Heart right ventricle (tissue), 16 donors: ENCODE measurements at regions not wholly inside any gene's neighbourhood (a gene's known extent, or its start where the extent isn't known, plus 50 kb on each side); places are given as distances from the start of the nearest gene placed in this dataset.

Experiments used
- ATAC-seq, 8 donors: fragments of 200-7000 bp; cut with Tn5 transposase; one replicate each; pipeline ENCODE4 v1.9.1; 2020; ENCODE audit warnings: mild to moderate bottlenecking in 8 of 8, moderate library complexity in 8 of 8, moderate number of reproducible peaks in 1 of 8
- DNase-seq, 2 donors: peaks; one replicate each; pipeline ENCODE4 v3.0.0-alpha.2; 2020
- H3K27ac ChIP-seq, 10 donors: fragments of 200-600 bp; sonication (generic) in 2 of 10; one replicate each; pipeline versions ENCODE4 v1.5.0 to v1.8.0; 2020 to 2022; ENCODE audit warnings: mild to moderate bottlenecking in 3 of 10
- H3K27me3 ChIP-seq, 7 donors: fragments of 200-600 bp; one replicate each; pipeline ENCODE4 v1.8.0; 2021 to 2022; ENCODE audit warnings: mild to moderate bottlenecking in 2 of 7
- H3K36me3 ChIP-seq, 9 donors: fragments of 200-600 bp; sonication (generic) in 1 of 9; one replicate each; pipeline versions ENCODE4 v1.5.0 to v1.8.0; 2020 to 2022; ENCODE audit warnings: mild to moderate bottlenecking in 2 of 9
- H3K4me1 ChIP-seq, 9 donors: fragments of 200-600 bp; sonication (generic) in 1 of 9; one replicate each; pipeline versions ENCODE4 v1.5.0 to v1.8.0; 2020 to 2022; ENCODE audit warnings: mild to moderate bottlenecking in 4 of 9
- H3K4me3 ChIP-seq, 10 donors: fragments of 200-600 bp; sonication (generic) in 2 of 10; one replicate each; pipeline versions ENCODE4 v1.5.0 to v1.8.0; 2020 to 2022; ENCODE audit warnings: mild to moderate bottlenecking in 7 of 10, moderate library complexity in 2 of 10
- H3K9me3 ChIP-seq, 11 donors: fragments of 200-600 bp in 10 of 11; sonication (generic) in 2 of 11; one replicate each; pipeline versions ENCODE4 v1.5.0 to v1.8.0; 2013 to 2022; ENCODE audit warnings: mild to moderate bottlenecking in 2 of 11, control low read depth in 1 of 11, moderate library complexity in 1 of 11
- WGBS, 2 donors: extraction: QIAGEN DNeasy Blood & Tissue Kit; methylation state at CpG; one replicate each; pipeline ENCODE4 v1.1.7; 2013; ENCODE audit warnings: inconsistent platforms in 1 of 2; 5-methylcytosine and 5-hydroxymethylcytosine counted together
- intact Hi-C, 10 donors: fragments of 100-400 bp; cut with DNase I; formaldehyde crosslinking; loops; one replicate each; pipeline versions ENCODE4 v1.11.1 to v1.14.2; 2022
- TF ChIP-seq, protein P1 (sequence below), 9 donors: fragments of 200-600 bp; sonication (generic) in 2 of 9; IDR thresholded peaks; one replicate each; pipeline versions ENCODE4 v1.5.0 to v1.8.0; 2021 to 2022; ENCODE audit warnings: antibody characterized with exemption in 9 of 9, mild to moderate bottlenecking in 5 of 9, moderate library complexity in 1 of 9
- donor health status: Arrhythmogenic right ventricular cardiomyopathy.
- donor health status: ischemic (EF 13 %, LVEDD 7.1; RV severe dilation, severe dysfunction).
- donor health status: healthy with polysubstance abuse.
- donor health status: DM: no; HTN: yes; CAD: no.
- donor health status: DM: no; HTN: no; CAD: no.
- donor health status: ischemic (EF 25% LVEDD 6.9; RV normal size, moderate dysfunction).
- donor health status: ischemic (EF 25% LVEDD 5.7; RV mildly dilated, moderate dysfunction).
- donor health status: healthy.
- donor health status: DM: yes; HTN: yes; CAD: no.
- donor health status: Ischemic cardiomyopathy.
- donor health status: ischemic (EF 35%, LVEDD 5.7; RV mildly dilated, moderate dysfunction).
- donor health status: nonischemic (EF 11% LVEDD 7.7; RV severe dilation, severe dysfunction).
- donor health status: DM: yes; HTN: yes; CAD: no.
- donor health status: PGD.
- donor health status: ischemic (EF 29% LVEDD 5.4; RV normal size, mild dysfunction).
- donor health status: nonischemic (EF 23%, LVEDD 6.1; RV moderate dilation, normal function).

DNA sequence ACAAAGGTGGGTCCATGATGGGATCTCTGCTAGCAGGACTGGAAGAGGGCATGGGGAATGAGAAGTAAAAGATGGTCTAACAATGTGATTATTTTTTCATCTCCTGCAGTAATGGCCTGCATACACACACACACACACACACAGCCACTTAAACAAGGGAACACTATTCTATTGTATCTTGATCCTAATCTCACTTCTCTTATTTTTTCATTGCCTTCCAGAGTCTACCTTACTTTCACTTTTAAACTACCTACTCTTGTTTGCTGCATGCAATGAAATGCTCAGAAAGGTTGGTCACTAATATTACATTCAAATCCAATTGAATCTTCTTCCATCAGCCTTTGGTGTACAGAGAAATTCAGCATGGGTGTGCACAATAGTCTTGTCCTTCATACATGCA is 853.8 kb downstream of the IGSF11 start:
- DNase-seq (no peak), ATAC-seq (no peak)
- Histone ChIP-seq H3K27me3 (no peaks in the 10 kb centered on the region), H3K27ac (no peak overlapping the region), H3K36me3 (no peaks in the 10 kb centered on the region), H3K4me1 (no peaks in the 10 kb centered on the region), H3K9me3 (peaks cover 0 to 4% (median 0%) of the 10 kb centered on the region in 11 donors), H3K4me3 (no peak overlapping the region)
- TF ChIP-seq, protein P1, sequence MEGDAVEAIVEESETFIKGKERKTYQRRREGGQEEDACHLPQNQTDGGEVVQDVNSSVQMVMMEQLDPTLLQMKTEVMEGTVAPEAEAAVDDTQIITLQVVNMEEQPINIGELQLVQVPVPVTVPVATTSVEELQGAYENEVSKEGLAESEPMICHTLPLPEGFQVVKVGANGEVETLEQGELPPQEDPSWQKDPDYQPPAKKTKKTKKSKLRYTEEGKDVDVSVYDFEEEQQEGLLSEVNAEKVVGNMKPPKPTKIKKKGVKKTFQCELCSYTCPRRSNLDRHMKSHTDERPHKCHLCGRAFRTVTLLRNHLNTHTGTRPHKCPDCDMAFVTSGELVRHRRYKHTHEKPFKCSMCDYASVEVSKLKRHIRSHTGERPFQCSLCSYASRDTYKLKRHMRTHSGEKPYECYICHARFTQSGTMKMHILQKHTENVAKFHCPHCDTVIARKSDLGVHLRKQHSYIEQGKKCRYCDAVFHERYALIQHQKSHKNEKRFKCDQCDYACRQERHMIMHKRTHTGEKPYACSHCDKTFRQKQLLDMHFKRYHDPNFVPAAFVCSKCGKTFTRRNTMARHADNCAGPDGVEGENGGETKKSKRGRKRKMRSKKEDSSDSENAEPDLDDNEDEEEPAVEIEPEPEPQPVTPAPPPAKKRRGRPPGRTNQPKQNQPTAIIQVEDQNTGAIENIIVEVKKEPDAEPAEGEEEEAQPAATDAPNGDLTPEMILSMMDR (IDR thresholded peaks at IDR 0.05) = no peak
- intact Hi-C loops = no loop called here

DNA sequence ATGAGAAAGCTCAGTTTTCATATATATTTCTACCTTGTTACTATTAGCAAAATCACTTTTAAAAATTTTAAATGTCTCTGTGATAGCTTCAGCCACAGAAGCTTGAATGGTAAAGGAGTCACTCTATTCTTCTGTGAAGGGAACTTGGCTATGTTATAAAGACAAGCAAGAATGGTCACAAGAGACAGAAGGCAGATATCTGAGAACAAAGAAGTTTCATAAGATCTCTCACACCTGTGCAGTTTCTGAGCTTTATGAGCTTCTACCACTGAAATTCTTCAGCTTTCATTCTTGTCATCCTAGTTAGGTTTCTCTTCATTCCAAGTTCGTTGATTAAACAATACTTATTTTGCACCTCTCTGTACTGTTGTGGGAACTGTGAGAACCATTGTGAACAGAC is 853.4 kb downstream of the IGSF11 start:
- Histone ChIP-seq H3K36me3 (no peaks in the 10 kb centered on the region), H3K27me3 (no peaks in the 10 kb centered on the region), H3K4me3 (no peak overlapping the region), H3K9me3 (peaks cover 0 to 4% (median 0%) of the 10 kb centered on the region in 11 donors), H3K4me1 (no peaks in the 10 kb centered on the region), H3K27ac (no peak overlapping the region)
- TF ChIP-seq, protein P1 (IDR thresholded peaks at IDR 0.05) = no peak
- intact Hi-C loops = no loop called here
- no peak for ATAC-seq
- 70 to 80% methylated on average over 1 of the region's 1 CpG for whole genome bisulfite sequencing, 2 donors
- no peak for DNase-seq

DNA sequence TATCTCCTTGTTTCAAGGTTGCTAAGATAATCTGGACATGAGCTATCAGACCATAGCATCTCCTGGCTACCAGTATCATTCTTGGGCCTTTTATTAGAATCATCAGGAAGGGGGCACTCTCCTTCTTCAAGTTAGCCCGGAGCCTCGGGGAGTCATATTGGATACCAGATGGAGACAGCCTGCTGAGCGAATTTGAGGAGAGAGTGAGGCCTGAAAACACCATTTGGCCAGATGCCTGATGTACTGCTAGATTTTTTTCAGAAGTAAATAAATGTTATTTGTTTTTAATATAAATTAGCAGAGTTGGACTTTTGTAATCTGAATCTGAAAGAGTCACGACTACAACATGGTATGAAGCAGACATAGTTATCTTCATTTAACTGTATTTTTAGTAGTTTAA is 848.6 kb downstream of the IGSF11 start:
- intact Hi-C loops = no loop called here

DNA sequence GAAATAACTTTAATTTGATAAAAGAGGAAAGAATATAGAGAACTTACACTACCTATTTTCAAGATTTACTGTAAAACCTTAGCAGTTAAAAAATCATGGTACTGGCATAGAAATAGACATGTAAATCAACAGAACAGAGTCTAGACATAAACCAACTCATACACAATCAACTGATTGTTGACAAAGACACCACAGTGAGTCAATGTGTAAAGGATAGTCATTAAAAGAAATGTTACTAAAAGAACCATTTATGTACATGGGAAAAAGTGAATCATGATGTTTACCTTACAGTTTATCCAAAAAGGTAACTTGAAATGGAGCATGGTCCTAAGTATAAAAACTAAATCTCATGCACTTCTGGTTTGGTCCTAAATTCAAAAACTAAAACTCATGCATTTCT is 847.4 kb downstream of the IGSF11 start:
- intact Hi-C loops = no loop called here
- no peaks in the 10 kb centered on the region for H3K36me3 ChIP-seq
- DNase-seq (no peak), ATAC-seq (no peak)
- H3K27ac ChIP-seq = no peak overlapping the region
- H3K9me3 ChIP-seq = peaks cover 0 to 25% (median 3%) of the 10 kb centered on the region in 11 donors
- no peaks in the 10 kb centered on the region for H3K27me3 ChIP-seq
- H3K4me3 ChIP-seq = no peak overlapping the region
- no peaks in the 10 kb centered on the region for H3K4me1 ChIP-seq
- TF ChIP-seq, protein P1 (IDR thresholded peaks at IDR 0.05) = no peak

More for the DNA sequence above, 848.6 kb downstream of the IGSF11 start:
- 66 to 73% methylated on average over 4 of the region's 4 CpGs for WGBS, 2 donors
- H3K9me3 ChIP-seq = peaks cover 0 to 18% (median 0%) of the 10 kb centered on the region in 11 donors
- ATAC-seq (no peak), DNase-seq (no peak)
- H3K27ac ChIP-seq = no peak overlapping the region
- no peaks in the 10 kb centered on the region for H3K36me3 ChIP-seq
- no peaks in the 10 kb centered on the region for H3K4me1 ChIP-seq
- no peak overlapping the region for H3K4me3 ChIP-seq
- H3K27me3 ChIP-seq = no peaks in the 10 kb centered on the region
- TF ChIP-seq, protein P1 (IDR thresholded peaks at IDR 0.05) = no peak

DNA sequence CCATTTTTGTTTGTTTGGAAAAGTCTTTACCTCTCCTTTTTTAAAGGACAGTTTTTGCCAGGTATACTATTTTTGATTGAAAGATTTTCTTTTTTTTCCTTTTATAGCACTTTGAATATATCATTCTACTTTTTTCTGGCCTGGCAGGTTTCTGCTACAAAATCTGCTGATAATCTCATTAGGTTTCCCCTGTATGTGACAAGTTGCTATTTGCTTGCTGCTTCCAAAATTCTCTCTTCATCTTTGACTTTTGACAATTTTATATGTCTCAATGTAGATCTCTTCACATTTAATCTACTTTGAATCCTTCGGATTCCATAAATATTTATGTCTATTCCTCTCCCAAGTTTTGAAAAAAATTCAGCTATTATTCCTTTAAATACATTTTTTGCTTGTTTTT is 838.5 kb downstream of the IGSF11 start:
- no peaks in the 10 kb centered on the region for H3K27me3 ChIP-seq
- H3K9me3 ChIP-seq = peaks cover 0 to 83% (median 23%) of the 10 kb centered on the region in 11 donors
- ATAC-seq = no peak
- no peaks in the 10 kb centered on the region for H3K36me3 ChIP-seq
- no peak overlapping the region for H3K4me3 ChIP-seq
- TF ChIP-seq, protein P1 (IDR thresholded peaks at IDR 0.05) = no peak
- intact Hi-C loops = no loop called here
- H3K4me1 ChIP-seq = no peaks in the 10 kb centered on the region
- H3K27ac ChIP-seq = no peak overlapping the region
- 76 to 78% methylated on average over 1 of the region's 1 CpG for WGBS, 2 donors
- DNase-seq = no peak
